A172 (cell line): ENCODE measurements at regions not wholly inside any gene's neighbourhood (a gene's known extent, or its start where the extent isn't known, plus 50 kb on each side); places are given as distances from the start of the nearest gene placed in this dataset.

Experiments used
- DNase-seq: peaks from one replicate; pipeline ENCODE4 v3.0.0-alpha.2; 2015; ENCODE audit warnings: low spot score

DNA sequence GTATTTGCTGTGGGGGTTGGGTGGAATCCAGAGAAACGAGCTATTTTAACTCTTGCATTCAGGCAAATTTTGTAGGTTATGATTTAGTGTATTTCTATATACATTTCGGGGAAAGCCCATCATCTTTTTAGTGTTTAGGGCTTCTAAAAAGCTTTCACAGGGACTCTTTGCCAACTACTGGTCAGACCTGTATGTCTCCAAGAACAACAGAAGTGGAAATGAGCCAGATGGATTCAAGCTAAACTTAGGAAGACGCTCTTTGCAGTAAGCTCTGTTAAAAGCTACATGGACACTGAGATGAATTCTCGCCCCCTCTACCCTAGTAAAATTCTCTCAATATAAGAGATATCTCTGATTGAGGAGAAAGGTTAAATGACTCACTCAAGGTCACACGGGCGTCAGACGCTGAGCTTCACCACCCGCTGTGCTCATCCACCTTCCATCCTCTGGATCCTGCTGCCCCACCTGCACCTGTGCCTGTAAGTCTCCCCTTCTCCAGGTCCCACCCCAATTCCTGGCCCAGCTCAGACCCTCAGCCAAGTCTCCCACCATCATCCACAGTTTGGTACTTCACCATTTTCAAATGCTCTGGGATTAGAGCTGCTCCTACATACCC lies 85.6 kb downstream of the MARCHF4 start:
- DNase-seq: peak; percentile 45

DNA sequence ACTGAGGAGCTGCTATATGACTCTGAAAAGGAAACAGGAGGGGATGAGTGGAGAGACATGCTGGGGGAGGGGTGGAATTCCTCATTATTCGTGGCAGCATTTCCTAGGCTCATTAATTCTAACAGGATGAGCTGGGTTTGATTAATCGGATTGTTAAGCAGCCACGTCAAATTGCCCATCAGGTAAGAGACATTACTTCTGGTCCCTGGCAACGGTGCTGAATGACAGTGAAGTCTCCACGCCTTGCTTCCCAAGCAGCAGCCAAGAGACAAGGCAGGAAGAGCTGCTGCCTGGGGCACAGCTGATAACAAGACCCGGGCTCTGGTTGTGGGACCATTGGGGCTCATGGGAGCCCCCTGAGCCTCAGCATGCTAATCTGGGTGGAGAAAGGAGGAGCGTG lies 86.6 kb downstream of the MARCHF4 start:
- no peak for DNase-seq

DNA sequence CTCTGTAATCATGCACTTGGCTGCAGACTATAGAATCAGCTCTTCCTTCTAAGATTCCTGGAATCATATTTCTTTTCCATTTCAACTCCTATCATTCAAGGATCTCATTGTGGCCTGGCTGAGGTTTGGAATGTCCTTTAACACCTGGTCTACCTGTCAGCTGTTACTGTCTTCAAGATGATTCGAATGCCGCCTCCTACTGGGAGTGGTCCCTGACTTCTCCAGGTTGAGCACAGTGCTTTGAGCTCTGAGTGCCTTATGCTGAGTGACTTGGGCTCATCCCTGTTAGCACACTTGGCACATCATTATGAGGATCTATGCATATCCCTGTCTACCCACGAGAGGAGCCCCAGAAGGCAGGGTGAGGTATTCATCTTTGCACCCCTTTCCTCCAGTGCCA lies 87.6 kb downstream of the MARCHF4 start:
- no peak for DNase-seq

DNA sequence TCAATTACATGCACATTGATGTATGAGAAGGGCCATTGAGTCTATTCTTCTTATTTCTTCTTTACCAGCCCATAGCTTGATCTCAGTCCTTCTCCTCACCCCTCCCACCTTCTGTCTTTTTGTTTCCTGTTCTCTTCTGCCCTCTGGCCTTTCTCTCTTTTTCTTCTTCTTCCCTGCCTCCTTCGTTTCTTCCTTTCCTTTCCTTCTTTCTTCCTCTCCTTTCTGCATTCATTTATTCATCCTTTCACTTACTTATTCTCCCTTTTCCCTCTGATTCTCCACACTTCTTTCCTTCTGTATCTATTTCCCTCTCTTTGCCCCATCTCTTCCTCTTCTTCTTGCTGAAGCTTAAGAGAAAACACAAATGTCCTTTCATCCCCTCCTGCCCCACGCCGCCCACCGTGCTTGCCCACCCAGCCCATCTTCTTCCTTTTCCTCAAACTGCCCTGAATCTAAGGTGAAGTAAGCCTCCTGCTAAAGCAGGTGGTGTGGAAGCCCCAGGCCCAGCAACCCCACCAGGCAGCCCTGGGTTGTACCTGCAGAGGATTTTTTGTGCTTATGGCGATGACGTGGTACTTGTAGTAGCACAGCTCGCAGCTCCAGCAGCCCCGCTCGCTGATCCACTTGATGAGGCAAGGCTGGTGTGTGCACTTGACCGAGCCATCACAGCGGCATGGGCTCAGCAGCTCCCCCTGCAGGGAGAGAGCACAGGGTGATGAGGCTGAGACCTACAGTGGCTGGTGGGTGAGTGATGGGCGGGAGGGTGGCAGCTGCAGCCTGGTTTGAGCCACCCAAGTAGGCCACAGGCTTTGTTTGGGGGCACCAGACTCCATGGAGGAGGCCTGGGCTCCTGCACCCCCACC lies 89.0 kb downstream of the MARCHF4 start:
- DNase-seq: no peak

DNA sequence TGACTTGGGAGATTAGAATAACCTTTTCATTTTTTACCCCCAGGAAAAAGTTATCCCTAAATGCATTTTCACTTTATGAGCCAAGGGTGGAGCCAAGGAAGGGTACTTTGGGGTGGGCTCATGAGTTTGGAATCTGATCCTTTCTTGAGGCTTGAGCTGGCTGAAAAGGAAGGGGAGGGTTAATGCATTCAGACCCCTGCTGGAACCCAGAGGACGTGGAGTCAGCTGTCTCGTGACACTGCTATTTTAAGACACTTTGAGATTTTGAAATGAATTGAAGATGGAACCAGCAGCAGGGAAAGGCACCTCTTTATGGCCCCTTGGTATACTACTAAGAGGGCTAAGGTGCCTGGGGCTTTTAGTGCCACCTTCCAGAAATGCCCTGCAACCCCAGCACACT lies 90.4 kb downstream of the MARCHF4 start:
- DNase-seq: no peak

DNA sequence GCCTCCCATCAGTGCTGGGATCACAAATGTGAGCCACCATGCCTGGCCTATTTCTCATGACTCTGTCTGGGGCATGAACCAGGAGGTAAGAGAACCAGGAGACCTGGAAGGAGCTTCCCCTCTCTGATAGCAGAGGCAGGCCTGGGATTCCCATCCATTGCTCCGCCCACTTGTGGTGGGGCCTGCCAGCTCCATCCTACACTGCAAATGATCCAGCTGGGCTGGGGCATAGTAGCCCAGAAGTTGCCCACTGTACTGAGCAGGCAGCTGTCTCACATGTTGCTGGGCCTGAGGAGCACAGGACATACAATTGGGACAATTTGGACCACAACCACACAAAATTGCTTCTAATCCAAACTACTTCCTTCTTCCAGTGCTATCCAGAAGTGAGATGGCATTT lies 91.0 kb downstream of the MARCHF4 start:
- no peak for DNase-seq

DNA sequence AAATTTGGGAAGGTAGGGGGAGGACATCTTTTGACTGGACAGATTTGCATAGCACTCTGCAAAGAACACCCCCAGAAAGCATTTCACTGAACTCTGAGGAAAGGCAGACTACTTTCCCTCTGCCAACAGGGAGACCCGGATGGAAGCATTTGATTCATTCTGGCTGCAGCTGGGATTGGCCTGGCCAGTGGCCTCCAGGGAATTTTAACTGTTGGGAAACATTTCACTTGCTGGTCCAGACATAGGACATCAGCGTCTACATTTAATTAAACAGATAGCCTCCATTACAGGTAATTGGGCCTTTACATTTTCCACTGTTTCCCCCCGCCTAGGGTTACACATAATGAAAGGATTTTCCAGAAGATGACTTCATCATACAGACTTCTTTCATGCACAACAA lies 92.8 kb downstream of the MARCHF4 start:
- DNase-seq: no peak

DNA sequence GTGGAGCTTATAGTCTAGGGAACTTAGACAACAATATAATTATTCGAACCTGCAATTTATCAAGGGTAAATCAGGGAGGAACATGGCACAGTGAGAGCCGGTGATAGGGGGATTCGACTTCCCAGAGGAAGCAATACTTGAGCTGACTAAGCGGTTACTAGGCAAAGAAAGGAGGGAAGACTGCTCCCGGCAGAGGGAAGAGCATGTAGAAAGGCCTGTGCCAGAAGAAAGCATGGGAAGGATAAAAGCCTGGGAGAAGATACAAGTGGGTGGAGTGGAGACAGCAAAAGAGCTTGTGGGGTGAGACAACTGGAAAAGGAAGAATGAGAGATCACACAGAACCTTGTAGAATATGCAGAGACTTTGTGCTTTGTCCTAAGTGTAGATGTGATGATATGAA lies 93.3 kb downstream of the MARCHF4 start:
- DNase-seq: no peak

DNA sequence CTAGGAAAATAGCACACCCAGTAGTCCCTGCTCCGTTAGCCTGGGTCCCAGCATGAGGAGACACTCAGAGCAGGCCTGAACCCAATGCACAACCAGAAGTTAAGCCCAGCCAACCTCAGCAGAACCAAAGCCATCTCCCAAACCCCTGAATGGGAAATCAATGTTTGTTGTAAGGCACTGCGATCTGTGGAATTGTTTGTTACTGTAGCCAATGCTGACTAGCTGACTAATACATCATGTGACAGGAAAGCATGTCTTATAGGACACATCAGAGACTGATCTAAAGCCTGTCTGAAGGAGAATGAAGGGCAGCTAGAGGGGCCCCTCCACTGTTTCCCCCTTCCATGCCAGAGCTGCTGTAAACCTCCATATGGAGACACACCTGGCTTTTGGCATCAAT lies 96.4 kb downstream of the MARCHF4 start:
- no peak for DNase-seq

DNA sequence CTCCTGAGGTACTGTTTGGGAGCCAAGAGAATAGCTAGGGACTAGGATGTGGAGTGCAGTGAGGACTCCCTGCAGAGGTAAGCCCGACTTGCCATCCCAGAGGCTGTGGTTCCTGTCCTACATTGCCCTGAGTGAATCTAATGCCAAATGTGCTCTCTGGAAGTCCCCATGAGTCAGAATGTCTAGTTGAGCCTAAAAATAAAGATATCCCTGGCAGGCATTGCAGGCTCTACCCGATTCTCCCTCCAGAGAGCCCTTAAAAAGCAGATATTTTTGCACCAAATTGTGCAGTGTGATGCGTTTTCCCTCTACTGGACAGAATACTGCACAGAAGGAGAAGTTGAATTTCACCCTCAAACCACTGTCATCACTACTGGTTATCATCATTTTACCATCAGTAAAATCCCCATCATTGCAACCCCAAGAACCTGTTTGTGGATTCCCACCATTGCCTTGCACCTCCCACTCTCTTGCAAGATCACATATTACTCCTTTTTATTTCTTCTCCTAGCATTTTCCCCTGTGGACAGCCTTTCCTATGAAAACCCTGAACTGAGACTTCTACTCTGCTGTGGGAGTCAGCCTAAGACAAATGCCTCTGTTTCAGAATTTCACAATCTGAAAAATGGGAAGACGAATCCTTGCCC lies 98.0 kb downstream of the MARCHF4 start:
- peak; percentile 75 for DNase-seq

DNA sequence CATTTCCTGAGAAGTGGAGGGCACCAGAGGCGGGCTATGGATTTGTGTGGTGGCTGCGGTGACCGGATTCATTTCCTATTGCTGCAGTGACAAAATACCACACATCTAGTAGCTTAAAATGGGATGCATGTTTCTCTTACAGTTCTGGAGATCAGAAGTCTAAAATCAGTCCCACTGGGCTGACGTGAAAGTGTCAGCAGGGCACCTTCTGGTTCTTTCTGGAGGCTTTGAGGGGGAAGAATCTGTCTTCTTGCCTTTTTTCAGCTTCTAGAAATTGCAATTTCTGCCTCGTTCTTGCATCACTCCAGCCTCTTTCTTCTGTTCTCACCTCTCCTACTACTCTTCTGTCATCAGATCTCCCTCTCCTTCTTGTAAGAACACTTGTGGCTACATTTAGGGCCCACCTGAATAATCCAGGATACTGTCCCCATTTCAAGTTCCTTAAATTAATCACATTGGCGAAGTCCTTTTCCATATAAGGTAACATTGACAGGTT lies 111.2 kb downstream of the MARCHF4 start:
- no peak for DNase-seq

DNA sequence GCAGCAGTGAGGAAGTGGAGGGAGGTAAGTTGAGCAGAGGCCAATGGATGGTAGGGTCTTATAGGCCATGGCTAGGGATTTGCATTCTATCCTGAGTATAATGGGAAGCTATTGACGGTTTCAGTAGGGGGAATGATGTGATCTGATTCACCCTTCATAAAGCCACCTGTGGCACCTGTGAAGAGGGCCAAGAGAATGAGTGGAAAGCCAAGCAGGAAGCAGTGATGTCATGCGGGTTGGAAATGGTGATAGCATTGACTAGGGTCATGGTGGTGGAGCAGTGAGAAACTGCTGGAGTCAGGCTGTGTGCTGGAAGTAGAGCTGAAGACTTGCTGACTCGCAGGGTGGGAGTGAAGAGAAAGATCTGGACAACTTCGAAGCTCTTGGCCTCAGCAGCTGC lies 111.7 kb downstream of the MARCHF4 start:
- no peak for DNase-seq

DNA sequence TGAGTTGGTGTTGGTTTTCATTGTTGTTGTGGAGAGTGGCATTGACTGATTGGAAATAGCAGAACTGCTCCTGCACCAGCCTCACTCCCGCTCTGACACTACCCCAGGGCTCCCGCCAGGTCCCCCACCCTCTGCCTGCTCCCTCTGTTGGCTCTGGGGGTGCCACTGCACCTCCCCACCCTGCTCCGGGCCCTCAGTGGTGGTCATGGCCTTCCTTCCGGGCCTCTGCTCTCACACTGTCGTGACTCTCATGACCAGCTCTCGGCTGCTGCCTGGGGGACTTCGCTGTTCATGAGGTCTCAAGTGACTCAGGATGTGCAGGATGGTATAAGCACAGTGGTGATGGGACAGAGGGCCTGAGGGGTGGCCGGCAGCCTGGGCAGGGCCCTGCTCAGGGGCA lies 113.2 kb downstream of the MARCHF4 start:
- DNase-seq: no peak

DNA sequence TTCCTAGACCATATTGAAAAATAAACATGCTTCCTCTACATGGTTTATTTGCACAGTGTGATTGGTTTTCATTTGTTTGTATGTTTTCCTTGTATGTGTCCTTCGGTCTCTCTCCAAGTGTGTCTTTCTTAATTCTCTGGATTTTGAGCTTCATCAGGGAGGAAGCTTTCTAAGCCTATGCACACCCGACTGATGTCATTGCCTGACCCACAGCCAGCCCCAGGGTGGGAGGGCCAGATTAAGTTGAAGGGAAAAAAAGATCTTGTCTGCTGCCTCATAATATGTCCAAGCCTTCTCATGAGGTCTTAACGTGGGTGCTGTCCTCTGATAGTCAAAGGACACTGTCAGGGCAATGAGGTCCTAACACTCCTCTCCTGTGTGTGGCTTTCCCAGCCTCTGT lies 115.2 kb downstream of the MARCHF4 start:
- no peak for DNase-seq
